ENCODE measurements at regions not wholly inside any gene's neighbourhood (a gene's known extent, or its start where the extent isn't known, plus 50 kb on each side); places are given as distances from the start of the nearest gene placed in this dataset.

DNA sequence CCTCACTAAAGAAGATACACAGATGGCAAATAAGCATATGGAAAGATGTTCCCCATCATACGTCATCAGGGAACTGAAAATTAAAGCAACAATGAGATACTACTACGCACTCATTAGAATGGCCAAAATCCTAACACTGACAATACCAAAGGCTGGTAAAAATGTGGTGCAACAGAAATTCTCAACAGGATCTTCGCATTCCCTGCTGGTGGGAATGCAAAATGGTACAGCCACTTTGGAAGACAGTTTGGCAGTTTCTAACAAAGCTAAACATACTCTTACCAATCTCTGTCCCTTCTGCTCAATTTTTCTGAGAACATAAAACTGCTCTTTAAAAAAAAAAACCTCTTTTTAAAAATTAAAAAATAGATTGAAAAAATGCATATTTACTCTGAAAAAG is 300.2 kb downstream of the FBXW7 start:
- H3K36me3 ChIP-seq (ENCODE audit: low read depth), result no peaks in the 10 kb centered on the region
- DNase-seq, result no peak
- no peaks in the 10 kb centered on the region for H3K4me1 ChIP-seq (ENCODE audit: low read depth)
- intact Hi-C loops (cut with DNase I, micrococcal nuclease), result no loop called here
- H3K9me3 ChIP-seq, result no peaks in the 10 kb centered on the region
- TF ChIP-seq, protein P1, sequence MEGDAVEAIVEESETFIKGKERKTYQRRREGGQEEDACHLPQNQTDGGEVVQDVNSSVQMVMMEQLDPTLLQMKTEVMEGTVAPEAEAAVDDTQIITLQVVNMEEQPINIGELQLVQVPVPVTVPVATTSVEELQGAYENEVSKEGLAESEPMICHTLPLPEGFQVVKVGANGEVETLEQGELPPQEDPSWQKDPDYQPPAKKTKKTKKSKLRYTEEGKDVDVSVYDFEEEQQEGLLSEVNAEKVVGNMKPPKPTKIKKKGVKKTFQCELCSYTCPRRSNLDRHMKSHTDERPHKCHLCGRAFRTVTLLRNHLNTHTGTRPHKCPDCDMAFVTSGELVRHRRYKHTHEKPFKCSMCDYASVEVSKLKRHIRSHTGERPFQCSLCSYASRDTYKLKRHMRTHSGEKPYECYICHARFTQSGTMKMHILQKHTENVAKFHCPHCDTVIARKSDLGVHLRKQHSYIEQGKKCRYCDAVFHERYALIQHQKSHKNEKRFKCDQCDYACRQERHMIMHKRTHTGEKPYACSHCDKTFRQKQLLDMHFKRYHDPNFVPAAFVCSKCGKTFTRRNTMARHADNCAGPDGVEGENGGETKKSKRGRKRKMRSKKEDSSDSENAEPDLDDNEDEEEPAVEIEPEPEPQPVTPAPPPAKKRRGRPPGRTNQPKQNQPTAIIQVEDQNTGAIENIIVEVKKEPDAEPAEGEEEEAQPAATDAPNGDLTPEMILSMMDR (IDR thresholded peaks at IDR 0.05), result no peak
- ATAC-seq, result no peak
- no peak overlapping the region for H3K4me3 ChIP-seq

DNA sequence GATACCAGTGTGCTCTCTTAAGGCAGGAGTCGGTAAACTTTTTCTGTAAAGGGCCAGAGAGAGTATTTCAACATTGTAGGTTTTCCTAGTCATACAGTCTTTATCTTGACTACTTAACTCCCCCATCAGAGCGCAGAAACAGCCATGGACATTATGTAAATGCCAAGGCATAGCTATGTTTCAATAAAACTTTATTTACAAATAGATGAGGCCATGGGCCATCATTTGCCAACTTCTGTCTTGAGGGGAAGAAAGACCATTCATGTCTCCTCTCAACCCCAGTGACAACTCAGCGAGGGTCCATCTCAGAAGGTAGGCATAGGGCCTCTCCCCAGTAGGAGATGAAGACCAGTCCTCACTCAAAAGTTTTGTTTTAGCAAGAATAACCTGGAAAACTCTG is 301.3 kb downstream of the FBXW7 start:
- ATAC-seq (no peak), DNase-seq (no peak)
- no peaks in the 10 kb centered on the region for H3K9me3 ChIP-seq

DNA sequence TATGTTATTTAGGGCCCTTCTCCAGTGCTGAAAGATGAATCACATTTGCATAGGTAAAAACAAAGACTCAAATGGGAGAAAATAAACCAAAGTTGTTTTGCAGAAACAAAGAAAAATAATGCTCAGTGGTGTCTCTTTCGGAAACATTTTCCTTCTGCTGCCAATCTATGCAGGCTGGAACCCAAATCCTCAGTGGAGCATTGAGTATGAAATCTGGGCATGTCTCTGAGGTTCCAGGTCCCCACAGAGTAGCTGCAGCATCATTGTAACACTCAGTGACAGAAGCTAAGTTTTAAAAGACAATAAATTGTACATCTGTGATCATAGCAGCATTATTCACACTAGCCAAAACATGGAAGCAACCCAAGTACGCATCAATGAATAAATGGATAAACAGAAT is 303.6 kb downstream of the FBXW7 start:
- H3K4me3 ChIP-seq, result no peak overlapping the region
- intact Hi-C loops (cut with DNase I, micrococcal nuclease), result no loop called here
- H3K9me3 ChIP-seq, result no peaks in the 10 kb centered on the region
- H3K4me1 ChIP-seq (ENCODE audit: low read depth), result no peaks in the 10 kb centered on the region
- TF ChIP-seq, protein P1 (IDR thresholded peaks at IDR 0.05), result no peak
- no peaks in the 10 kb centered on the region for H3K36me3 ChIP-seq (ENCODE audit: low read depth)
- ATAC-seq (no peak), DNase-seq (no peak)

More for the DNA sequence above, 301.3 kb downstream of the FBXW7 start:
- intact Hi-C loops (cut with DNase I, micrococcal nuclease), result no loop called here
- no peaks in the 10 kb centered on the region for H3K4me1 ChIP-seq (ENCODE audit: low read depth)
- no peaks in the 10 kb centered on the region for H3K36me3 ChIP-seq (ENCODE audit: low read depth)
- no peak overlapping the region for H3K4me3 ChIP-seq
- TF ChIP-seq, protein P1 (IDR thresholded peaks at IDR 0.05), result no peak

DNA sequence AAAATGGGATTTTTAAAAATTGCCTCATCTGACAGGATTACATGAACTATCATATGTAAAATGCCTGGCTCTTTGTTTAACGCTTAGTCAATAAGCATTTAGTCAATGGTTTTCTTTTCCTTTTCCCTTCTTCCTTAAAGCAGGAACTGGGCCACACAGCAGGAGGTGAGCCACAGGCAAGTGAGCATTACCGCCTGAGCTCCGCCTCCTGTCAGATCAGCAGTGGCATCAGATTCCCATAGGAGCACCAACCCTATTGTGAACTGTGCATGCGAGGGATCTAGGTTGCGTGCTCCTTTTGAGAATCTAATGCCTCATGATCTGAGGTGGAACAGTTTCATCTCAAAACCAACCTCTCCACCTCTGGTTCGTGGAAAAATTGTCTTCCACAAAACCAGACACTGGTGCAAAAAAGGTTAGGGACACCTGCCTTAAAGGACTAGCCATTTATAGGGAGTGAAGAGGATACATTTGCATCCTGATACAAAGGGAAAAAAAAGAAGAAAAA is 306.1 kb downstream of the FBXW7 start:
- Histone ChIP-seq H3K4me1 (ENCODE audit: low read depth) (no peaks in the 10 kb centered on the region), H3K36me3 (ENCODE audit: low read depth) (no peaks in the 10 kb centered on the region), H3K9me3 (no peaks in the 10 kb centered on the region), H3K4me3 (no peak overlapping the region)
- ATAC-seq (no peak), DNase-seq (no peak)
- intact Hi-C loops (cut with DNase I, micrococcal nuclease), result no loop called here
- TF ChIP-seq, protein P1 (IDR thresholded peaks at IDR 0.05), result no peak

DNA sequence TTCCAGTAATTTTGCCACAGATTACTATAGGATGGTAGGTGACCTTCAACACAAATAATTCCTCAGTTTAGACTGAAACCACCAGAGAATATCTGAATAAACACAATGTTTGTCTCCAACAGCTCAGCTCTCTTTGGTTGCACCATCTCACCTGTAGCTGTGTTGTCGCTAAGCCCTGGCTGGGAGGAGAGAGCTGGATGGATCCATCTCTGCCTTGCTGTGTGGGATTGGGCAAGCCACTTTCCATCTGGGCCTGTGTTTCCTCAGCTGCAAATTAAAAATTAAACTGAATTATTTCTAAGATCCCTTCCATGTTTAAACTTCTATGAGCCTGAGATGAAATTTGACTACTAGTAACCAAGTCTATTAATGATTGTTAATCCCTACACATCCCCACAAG is 310.2 kb downstream of the FBXW7 start:
- DNase-seq, result no peak
- intact Hi-C loops (cut with DNase I, micrococcal nuclease), result no loop called here
- no peak for ATAC-seq
- no peaks in the 10 kb centered on the region for H3K4me1 ChIP-seq (ENCODE audit: low read depth)
- TF ChIP-seq, protein P1 (IDR thresholded peaks at IDR 0.05), result no peak
- no peaks in the 10 kb centered on the region for H3K9me3 ChIP-seq
- H3K4me3 ChIP-seq, result no peak overlapping the region
- H3K36me3 ChIP-seq (ENCODE audit: low read depth), result no peaks in the 10 kb centered on the region
